ENCODE measurements at regions not wholly inside any gene's neighbourhood (a gene's known extent, or its start where the extent isn't known, plus 50 kb on each side); places are given as distances from the start of the nearest gene placed in this dataset.
"Not testable (repeated sequence)": the region's sequence is repeated elsewhere in the genome, so short reads cannot be mapped to it uniquely, and the experiment has no call there.

DNA sequence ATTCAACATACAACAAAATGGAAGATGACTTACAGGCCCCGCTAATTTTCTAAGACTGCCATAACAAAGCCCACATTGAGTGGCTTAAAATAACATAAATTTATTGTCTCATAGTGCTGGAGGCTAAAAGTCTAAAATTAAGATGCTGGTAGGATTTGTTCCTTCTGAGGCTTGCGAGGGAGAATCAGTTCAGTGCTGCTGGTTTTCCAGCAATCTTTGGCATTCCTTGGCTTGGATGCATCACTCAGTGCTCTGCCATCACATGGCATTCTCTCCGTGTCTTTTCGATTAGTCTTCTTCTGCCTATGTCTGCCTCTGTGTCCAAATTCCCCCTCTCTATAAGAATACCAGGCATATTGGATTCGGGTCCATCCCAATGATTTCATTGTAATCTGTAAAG, 959.3 kb upstream of the TMEFF2 start:
- no peaks in the 10 kb centered on the region for H3K9me3 ChIP-seq (ENCODE audit: low read length)
- POLR2A ChIA-PET (ENCODE audit: unreplicated experiment) = no interaction called here
- H4K20me1 ChIP-seq (ENCODE audit: low read length) = no peaks in the 10 kb centered on the region
- BruUV-seq (replicated peaks) = no TSS peak
- TF ChIP-seq, protein P1, sequence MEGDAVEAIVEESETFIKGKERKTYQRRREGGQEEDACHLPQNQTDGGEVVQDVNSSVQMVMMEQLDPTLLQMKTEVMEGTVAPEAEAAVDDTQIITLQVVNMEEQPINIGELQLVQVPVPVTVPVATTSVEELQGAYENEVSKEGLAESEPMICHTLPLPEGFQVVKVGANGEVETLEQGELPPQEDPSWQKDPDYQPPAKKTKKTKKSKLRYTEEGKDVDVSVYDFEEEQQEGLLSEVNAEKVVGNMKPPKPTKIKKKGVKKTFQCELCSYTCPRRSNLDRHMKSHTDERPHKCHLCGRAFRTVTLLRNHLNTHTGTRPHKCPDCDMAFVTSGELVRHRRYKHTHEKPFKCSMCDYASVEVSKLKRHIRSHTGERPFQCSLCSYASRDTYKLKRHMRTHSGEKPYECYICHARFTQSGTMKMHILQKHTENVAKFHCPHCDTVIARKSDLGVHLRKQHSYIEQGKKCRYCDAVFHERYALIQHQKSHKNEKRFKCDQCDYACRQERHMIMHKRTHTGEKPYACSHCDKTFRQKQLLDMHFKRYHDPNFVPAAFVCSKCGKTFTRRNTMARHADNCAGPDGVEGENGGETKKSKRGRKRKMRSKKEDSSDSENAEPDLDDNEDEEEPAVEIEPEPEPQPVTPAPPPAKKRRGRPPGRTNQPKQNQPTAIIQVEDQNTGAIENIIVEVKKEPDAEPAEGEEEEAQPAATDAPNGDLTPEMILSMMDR (conservative IDR thresholded peaks at IDR 0.05; ENCODE audit: low read depth, low read length) = no peak
- TF ChIP-seq EZH2phosphoT487 (IDR thresholded peaks at IDR 0.05; ENCODE audit: borderline replicate concordance, low read length) (no peak), EZH2 (IDR thresholded peaks at IDR 0.05; ENCODE audit: low read length, unreplicated experiment) (no peak)
- no peak for DNase-seq
- H2AFZ ChIP-seq (ENCODE audit: low read length) = no peak overlapping the region
- H3K36me3 ChIP-seq (ENCODE audit: low read depth, low read length) = no peaks in the 10 kb centered on the region
- H3K27ac ChIP-seq (ENCODE audit: low read length) = no peak overlapping the region
- ATAC-seq = no peak
- no peaks in the 10 kb centered on the region for H3K27me3 ChIP-seq (ENCODE audit: low read length)
- H3K4me3 ChIP-seq (ENCODE audit: low read length) = no peak overlapping the region
- no peaks in the 10 kb centered on the region for H3K79me2 ChIP-seq (ENCODE audit: low read length)
- H3K9ac ChIP-seq (ENCODE audit: low read length) = no peak overlapping the region
- intact Hi-C loops (cut with micrococcal nuclease) = no loop called here
- no peak overlapping the region for H3K4me2 ChIP-seq (ENCODE audit: low read length)
- CTCF ChIA-PET = no interaction called here
- H3F3A ChIP-seq (ENCODE audit: low read length, unreplicated experiment) = no peaks in the 10 kb centered on the region
- H3K9me2 ChIP-seq (replicated peaks; ENCODE audit: low read length) = no peaks in the 10 kb centered on the region
- no peaks in the 10 kb centered on the region for H3K4me1 ChIP-seq (ENCODE audit: insufficient read depth, low read length)

GRCh38 chr2:193153576-193153975, 958.8 kb upstream of the TMEFF2 start:
- H3K9ac ChIP-seq (ENCODE audit: low read length) = no peak overlapping the region
- ChIA-PET CTCF (no interaction called here), POLR2A (ENCODE audit: unreplicated experiment) (no interaction called here)
- H3K4me1 ChIP-seq (ENCODE audit: insufficient read depth, low read length) = no peaks in the 10 kb centered on the region
- no peaks in the 10 kb centered on the region for H3K27me3 ChIP-seq (ENCODE audit: low read length)
- no peak overlapping the region for H3K27ac ChIP-seq (ENCODE audit: low read length)
- no peak overlapping the region for H3K4me3 ChIP-seq (ENCODE audit: low read length)
- no peaks in the 10 kb centered on the region for H4K20me1 ChIP-seq (ENCODE audit: low read length)
- H3K36me3 ChIP-seq (ENCODE audit: low read depth, low read length) = no peaks in the 10 kb centered on the region
- no TSS peak for BruUV-seq (replicated peaks)
- H2AFZ ChIP-seq (ENCODE audit: low read length) = no peak overlapping the region
- intact Hi-C loops (cut with micrococcal nuclease) = no loop called here
- H3K79me2 ChIP-seq (ENCODE audit: low read length) = no peaks in the 10 kb centered on the region
- no peak for TF ChIP-seq EZH2phosphoT487 (IDR thresholded peaks at IDR 0.05; ENCODE audit: borderline replicate concordance, low read length)
- TF ChIP-seq, protein P1 (conservative IDR thresholded peaks at IDR 0.05; ENCODE audit: low read depth, low read length) = no peak
- no peak for TF ChIP-seq EZH2 (IDR thresholded peaks at IDR 0.05; ENCODE audit: low read length, unreplicated experiment)
- no peaks in the 10 kb centered on the region for H3K9me3 ChIP-seq (ENCODE audit: low read length)
- no peak for ATAC-seq
- no peaks in the 10 kb centered on the region for H3K9me2 ChIP-seq (replicated peaks; ENCODE audit: low read length)
- DNase-seq = no peak
- no peak overlapping the region for H3K4me2 ChIP-seq (ENCODE audit: low read length)
- no peaks in the 10 kb centered on the region for H3F3A ChIP-seq (ENCODE audit: low read length, unreplicated experiment)

GRCh38 chr2:193142467-193142866, 947.7 kb upstream of the TMEFF2 start:
- POLR2A ChIA-PET (ENCODE audit: unreplicated experiment); H3K27ac ChIP-seq (ENCODE audit: low read length); DNase-seq; CTCF ChIA-PET; H4K20me1 ChIP-seq (ENCODE audit: low read length); intact Hi-C loops (cut with micrococcal nuclease); H3F3A ChIP-seq (ENCODE audit: low read length, unreplicated experiment); H3K79me2 ChIP-seq (ENCODE audit: low read length); H3K27me3 ChIP-seq (ENCODE audit: low read length); H3K9ac ChIP-seq (ENCODE audit: low read length); H3K4me3 ChIP-seq (ENCODE audit: low read length); H2AFZ ChIP-seq (ENCODE audit: low read length); H3K9me2 ChIP-seq (replicated peaks; ENCODE audit: low read length); H3K4me1 ChIP-seq (ENCODE audit: insufficient read depth, low read length); H3K4me2 ChIP-seq (ENCODE audit: low read length); ATAC-seq; H3K36me3 ChIP-seq (ENCODE audit: low read depth, low read length); H3K9me3 ChIP-seq (ENCODE audit: low read length); BruUV-seq (replicated peaks): not testable (repeated sequence)
